ENCODE measurements at regions not wholly inside any gene's neighbourhood (a gene's known extent, or its start where the extent isn't known, plus 50 kb on each side); places are given as distances from the start of the nearest gene placed in this dataset.

- H3K27ac ChIP-seq (ENCODE audit: low read length in 2 of 2) = no peak overlapping the region
- H3K9me3 Mint-ChIP-seq (ENCODE audit: insufficient read depth) = peaks cover 3% of the 10 kb centered on the region
- ChIA-PET CTCF (no interaction called here), POLR2A (no interaction called here)
- ATAC-seq (ENCODE audit: low read depth) (no peak), DNase-seq (no peak)
- H3K4me1 ChIP-seq (ENCODE audit: control insufficient read depth in 2 of 2, insufficient read depth in 2 of 2, low read length in 2 of 2) = no peaks in the 10 kb centered on the region
- H3K9me3 ChIP-seq (ENCODE audit: control extremely low read depth in 1 of 3, control insufficient read depth in 2 of 3, insufficient read depth in 1 of 3, low read length in 2 of 3) = peaks cover 0 to 2% (median 0%) of the 10 kb centered on the region in 3 donors
- no peak overlapping the region for H3K4me2 ChIP-seq (replicated peaks; ENCODE audit: low read depth, low read length, poor library complexity, severe bottlenecking)
- no peaks in the 10 kb centered on the region for H3K4me1 Mint-ChIP-seq
- no peaks in the 10 kb centered on the region for H3K27me3 ChIP-seq (replicated peaks in 1 of 4; ENCODE audit: control extremely low read depth in 1 of 4, control insufficient read depth in 3 of 4, insufficient read depth in 4 of 4, low read length in 3 of 4)
- no peak overlapping the region for H3K4me3 ChIP-seq (ENCODE audit: control extremely low read depth in 1 of 5, extremely low read depth in 1 of 5, insufficient read depth in 1 of 5, low read depth in 2 of 5, low read length in 4 of 5)
- H3K36me3 ChIP-seq (replicated peaks in 1 of 2; ENCODE audit: control extremely low read depth in 1 of 2, control insufficient read depth in 1 of 2, extremely low read depth in 1 of 2, insufficient read depth in 2 of 2, low read length in 1 of 2) = no peaks in the 10 kb centered on the region
- H3K27ac Mint-ChIP-seq = no peak overlapping the region
- intact Hi-C loops (cut with micrococcal nuclease) = no loop called here
- H4K20me1 ChIP-seq (ENCODE audit: control insufficient read depth, insufficient read depth, low read length, poor library complexity, severe bottlenecking) = no peaks in the 10 kb centered on the region
- TF ChIP-seq EZH2 (IDR thresholded peaks at IDR 0.05; ENCODE audit: borderline replicate concordance, insufficient read depth, low read depth, low read length, poor library complexity, severe bottlenecking) = no peak
- TF ChIP-seq, protein P1, sequence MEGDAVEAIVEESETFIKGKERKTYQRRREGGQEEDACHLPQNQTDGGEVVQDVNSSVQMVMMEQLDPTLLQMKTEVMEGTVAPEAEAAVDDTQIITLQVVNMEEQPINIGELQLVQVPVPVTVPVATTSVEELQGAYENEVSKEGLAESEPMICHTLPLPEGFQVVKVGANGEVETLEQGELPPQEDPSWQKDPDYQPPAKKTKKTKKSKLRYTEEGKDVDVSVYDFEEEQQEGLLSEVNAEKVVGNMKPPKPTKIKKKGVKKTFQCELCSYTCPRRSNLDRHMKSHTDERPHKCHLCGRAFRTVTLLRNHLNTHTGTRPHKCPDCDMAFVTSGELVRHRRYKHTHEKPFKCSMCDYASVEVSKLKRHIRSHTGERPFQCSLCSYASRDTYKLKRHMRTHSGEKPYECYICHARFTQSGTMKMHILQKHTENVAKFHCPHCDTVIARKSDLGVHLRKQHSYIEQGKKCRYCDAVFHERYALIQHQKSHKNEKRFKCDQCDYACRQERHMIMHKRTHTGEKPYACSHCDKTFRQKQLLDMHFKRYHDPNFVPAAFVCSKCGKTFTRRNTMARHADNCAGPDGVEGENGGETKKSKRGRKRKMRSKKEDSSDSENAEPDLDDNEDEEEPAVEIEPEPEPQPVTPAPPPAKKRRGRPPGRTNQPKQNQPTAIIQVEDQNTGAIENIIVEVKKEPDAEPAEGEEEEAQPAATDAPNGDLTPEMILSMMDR (IDR thresholded peaks at IDR 0.05) = no peak
- H2AFZ ChIP-seq (ENCODE audit: insufficient read depth, low read depth, low read length, poor library complexity, severe bottlenecking) = no peak overlapping the region
- no peaks in the 10 kb centered on the region for H3K27me3 Mint-ChIP-seq
- no CpG with 5 or more reads among the region's 1 CpG for WGBS (ENCODE audit: insufficient coverage)
- no peak overlapping the region for H3K9ac ChIP-seq (ENCODE audit: low read length)
- H3K79me2 ChIP-seq (ENCODE audit: control insufficient read depth, insufficient read depth, low read length) = no peaks in the 10 kb centered on the region
- no peak overlapping the region for H3K4me3 Mint-ChIP-seq
Observed at GRCh38 chr17:70268383-70268782, 99.1 kb downstream of the KCNJ2 start.

GRCh38 chr17:70270554-70270953, 101.2 kb downstream of the KCNJ2 start:
- no peak overlapping the region for H3K4me2 ChIP-seq (replicated peaks; ENCODE audit: low read depth, low read length, poor library complexity, severe bottlenecking)
- POLR2A ChIA-PET = no interaction called here
- no peaks in the 10 kb centered on the region for H4K20me1 ChIP-seq (ENCODE audit: control insufficient read depth, insufficient read depth, low read length, poor library complexity, severe bottlenecking)
- Mint-ChIP-seq H3K4me1 (no peaks in the 10 kb centered on the region), H3K27ac (no peak overlapping the region), H3K27me3 (no peaks in the 10 kb centered on the region), H3K4me3 (no peak overlapping the region), H3K9me3 (ENCODE audit: insufficient read depth) (peaks cover 3% of the 10 kb centered on the region)
- H2AFZ ChIP-seq (ENCODE audit: insufficient read depth, low read depth, low read length, poor library complexity, severe bottlenecking) = no peak overlapping the region
- H3K27ac ChIP-seq (ENCODE audit: low read length in 2 of 2) = no peak overlapping the region
- H3K36me3 ChIP-seq (replicated peaks in 1 of 2; ENCODE audit: control extremely low read depth in 1 of 2, control insufficient read depth in 1 of 2, extremely low read depth in 1 of 2, insufficient read depth in 2 of 2, low read length in 1 of 2) = no peaks in the 10 kb centered on the region
- H3K4me3 ChIP-seq (ENCODE audit: control extremely low read depth in 1 of 5, extremely low read depth in 1 of 5, insufficient read depth in 1 of 5, low read depth in 2 of 5, low read length in 4 of 5) = no peak overlapping the region
- H3K9ac ChIP-seq (ENCODE audit: low read length) = no peak overlapping the region
- no peaks in the 10 kb centered on the region for H3K79me2 ChIP-seq (ENCODE audit: control insufficient read depth, insufficient read depth, low read length)
- H3K27me3 ChIP-seq (replicated peaks in 1 of 4; ENCODE audit: control extremely low read depth in 1 of 4, control insufficient read depth in 3 of 4, insufficient read depth in 4 of 4, low read length in 3 of 4) = no peaks in the 10 kb centered on the region
- CTCF ChIA-PET = no interaction called here
- ATAC-seq (ENCODE audit: low read depth) (no peak), DNase-seq (no peak)
- no CpG with 5 or more reads among the region's 7 CpGs for WGBS (ENCODE audit: insufficient coverage)
- intact Hi-C loops (cut with micrococcal nuclease) = no loop called here
- no peaks in the 10 kb centered on the region for H3K4me1 ChIP-seq (ENCODE audit: control insufficient read depth in 2 of 2, insufficient read depth in 2 of 2, low read length in 2 of 2)
- H3K9me3 ChIP-seq (ENCODE audit: control extremely low read depth in 1 of 3, control insufficient read depth in 2 of 3, insufficient read depth in 1 of 3, low read length in 2 of 3) = peaks cover 0 to 2% (median 0%) of the 10 kb centered on the region in 3 donors
- TF ChIP-seq, protein P1 (IDR thresholded peaks at IDR 0.05) = no peak
- no peak for TF ChIP-seq EZH2 (IDR thresholded peaks at IDR 0.05; ENCODE audit: borderline replicate concordance, insufficient read depth, low read depth, low read length, poor library complexity, severe bottlenecking)

All from B cell (primary cell).